CD4-positive, alpha-beta T cell treated with Interleukin-6 for 4 hours (primary cell): ENCODE measurements at regions not wholly inside any gene's neighbourhood (a gene's known extent, or its start where the extent isn't known, plus 50 kb on each side); places are given as distances from the start of the nearest gene placed in this dataset.
"Not testable (repeated sequence)": the region's sequence is repeated elsewhere in the genome, so short reads cannot be mapped to it uniquely, and the experiment has no call there.

ENCODE experiments used
- DNase-seq: peaks from one replicate; pipeline ENCODE4 v3.0.0-alpha.2; 2020; ENCODE audit warnings: mixed read lengths

DNA sequence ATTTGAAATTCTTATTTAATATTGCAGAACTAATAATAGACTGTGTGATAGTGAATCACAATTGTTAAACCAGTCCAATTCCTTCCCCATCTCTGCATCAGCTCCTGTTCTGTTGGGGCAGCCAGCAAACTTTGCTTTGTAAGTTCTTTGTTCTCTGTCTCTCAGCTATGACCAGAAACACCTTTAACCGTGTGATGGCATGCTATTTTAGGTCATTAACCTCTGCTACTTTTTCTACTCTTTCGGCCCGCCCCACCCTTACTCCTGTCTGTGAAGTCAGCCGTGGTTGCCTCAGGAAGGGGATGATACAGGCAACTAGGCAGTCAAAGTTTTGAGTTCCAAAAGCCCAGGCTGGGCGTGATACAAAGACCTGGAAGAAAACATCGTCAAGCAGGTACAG, 51.3 kb upstream of the EGFL6 start:
- no peak for DNase-seq

- DNase-seq, result no peak
Observed at GRCh38 chrX:13515211-13515930, 54.0 kb upstream of the EGFL6 start.

GRCh38 chrX:13511944-13512330, 57.5 kb upstream of the EGFL6 start:
- DNase-seq, result no peak

DNA sequence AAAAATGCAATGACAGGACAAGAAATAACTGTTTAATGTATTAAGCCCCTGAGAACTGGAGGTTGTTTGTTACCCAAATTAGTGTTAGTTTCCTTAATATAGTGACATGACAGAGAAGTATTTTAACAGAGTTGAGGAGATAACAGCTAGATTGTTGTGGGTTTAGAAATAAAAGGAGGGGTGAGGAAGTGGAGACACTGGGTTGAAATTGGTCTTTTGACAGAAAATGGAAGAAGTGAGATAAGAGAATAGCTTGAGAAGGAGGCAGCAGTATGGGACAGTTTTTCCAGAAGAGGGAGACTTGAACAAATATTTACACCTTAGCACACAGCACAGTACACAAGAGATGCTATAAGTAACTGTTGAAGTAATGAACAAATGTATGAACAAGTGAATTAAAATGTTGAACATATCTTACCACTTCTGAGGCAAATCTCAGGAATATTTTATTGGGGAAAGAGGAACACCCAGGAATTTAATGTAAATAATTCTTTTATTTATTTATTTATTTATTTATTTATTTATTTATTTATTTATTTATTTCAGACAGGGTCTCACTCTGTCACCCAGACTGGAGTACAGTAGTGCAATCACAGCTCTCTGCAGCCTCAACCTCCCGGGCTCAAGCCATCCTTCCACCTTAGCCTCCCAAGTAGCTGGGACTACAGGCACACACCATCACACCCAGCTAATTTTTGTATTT, 58.0 kb upstream of the EGFL6 start:
- no peak for DNase-seq

- no peak for DNase-seq
Observed at GRCh38 chrX:13507893-13508292, 61.5 kb upstream of the EGFL6 start.

GRCh38 chrX:13506574-13506973, 62.8 kb upstream of the EGFL6 start:
- DNase-seq, result peak; percentile 64

GRCh38 chrX:13502590-13502989, 66.8 kb upstream of the EGFL6 start:
- DNase-seq, result no peak

DNA sequence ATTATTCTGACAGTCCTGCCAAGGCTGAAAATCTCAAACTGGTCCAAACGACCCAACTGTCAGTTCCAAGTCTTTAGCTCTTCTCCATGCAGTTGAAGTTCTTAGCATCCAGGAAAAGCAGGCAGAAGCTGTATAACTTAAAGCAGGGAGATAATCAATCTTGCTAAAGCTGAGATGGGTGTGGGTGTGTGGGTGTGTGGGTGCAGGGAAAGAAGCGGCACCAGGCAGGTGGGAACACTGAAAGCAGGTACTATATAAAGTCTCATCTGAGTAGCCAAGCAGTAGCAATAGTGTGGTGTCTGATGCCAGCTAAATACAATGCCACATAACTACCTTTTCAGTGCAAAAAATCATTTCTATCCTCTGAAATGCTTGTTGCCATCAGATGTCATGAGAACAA, 69.7 kb upstream of the EGFL6 start:
- DNase-seq, result no peak

DNA sequence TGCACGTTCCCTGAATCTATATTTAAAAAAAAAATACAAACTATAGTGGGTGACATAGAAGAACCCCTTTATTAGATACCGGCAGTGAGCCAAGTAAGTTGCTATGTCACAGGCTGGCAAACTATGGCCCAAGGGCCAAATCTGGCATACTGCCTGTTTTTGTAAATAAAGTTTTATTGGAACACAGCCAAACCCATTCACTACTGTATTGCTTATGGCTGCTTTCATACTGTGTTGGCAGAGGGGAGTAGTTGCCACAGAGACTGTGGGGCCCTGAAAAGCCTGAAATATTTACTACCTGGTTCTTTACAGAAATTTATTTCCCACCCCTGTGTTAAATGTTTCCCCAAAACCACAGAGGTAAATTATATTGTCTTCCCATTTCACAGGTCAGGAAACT, 71.2 kb upstream of the EGFL6 start:
- DNase-seq, result no peak

GRCh38 chrX:13495232-13495631, 74.2 kb upstream of the EGFL6 start:
- DNase-seq, result no peak

- DNase-seq, result no peak
Observed at GRCh38 chrX:13494562-13494961, 74.8 kb upstream of the EGFL6 start.

DNA sequence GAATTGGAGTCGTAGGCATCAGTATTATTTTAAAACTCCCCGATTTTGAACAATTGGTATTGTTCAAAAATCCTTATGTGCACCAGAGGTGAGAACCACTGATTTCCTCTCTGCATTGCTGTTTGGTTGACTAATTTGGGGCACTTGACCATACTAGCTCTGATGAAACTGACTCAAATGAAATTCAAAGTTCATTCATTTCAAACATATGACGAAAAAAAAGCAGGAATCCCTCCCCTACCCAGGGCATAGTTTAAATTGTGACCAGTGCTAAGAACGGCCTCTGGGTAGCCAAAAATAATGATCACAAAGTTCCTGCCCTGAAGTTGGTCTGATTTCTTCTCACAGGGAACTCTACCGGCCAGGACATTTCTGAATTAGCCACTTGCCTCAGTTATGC, 75.7 kb upstream of the EGFL6 start:
- DNase-seq, result no peak

GRCh38 chrX:13492286-13492685, 77.1 kb upstream of the EGFL6 start:
- DNase-seq, result no peak

DNA sequence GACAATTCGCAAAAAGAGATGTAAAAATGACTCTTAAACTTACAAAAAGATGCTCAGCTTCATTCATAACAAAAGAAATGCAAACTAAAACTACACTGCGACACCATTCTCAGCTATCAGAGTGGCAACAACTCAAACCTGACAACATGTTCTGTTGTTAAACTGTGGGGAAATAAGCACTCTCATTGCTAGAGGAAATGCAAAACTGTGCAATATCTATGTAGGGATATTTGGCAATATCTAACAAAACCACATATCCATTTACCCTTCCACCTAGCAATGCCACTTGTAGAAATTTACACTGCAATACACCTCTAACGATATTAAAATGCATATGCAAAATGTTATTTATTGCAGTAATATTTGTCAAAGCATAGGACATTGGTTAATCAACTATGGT, 78.3 kb upstream of the EGFL6 start:
- DNase-seq, result no peak

DNA sequence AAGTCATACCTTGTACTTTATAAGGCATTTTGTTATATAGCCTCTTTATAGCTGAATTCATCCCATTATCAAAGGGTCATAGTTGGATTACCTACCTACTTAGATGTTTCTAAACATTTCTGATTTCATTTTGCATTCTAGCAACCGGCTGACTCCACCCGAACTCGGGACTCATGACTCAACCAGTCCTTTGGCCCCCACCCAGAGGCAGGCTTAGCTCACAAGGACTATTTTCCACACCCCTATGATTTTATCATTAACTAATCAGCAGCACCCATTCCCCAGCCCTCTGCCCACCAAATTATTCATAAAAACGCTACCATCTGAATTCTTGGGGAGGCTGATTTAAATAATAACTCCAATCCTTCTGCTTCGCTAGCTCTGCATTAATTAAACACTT, 79.9 kb upstream of the EGFL6 start:
- DNase-seq, result no peak

DNA sequence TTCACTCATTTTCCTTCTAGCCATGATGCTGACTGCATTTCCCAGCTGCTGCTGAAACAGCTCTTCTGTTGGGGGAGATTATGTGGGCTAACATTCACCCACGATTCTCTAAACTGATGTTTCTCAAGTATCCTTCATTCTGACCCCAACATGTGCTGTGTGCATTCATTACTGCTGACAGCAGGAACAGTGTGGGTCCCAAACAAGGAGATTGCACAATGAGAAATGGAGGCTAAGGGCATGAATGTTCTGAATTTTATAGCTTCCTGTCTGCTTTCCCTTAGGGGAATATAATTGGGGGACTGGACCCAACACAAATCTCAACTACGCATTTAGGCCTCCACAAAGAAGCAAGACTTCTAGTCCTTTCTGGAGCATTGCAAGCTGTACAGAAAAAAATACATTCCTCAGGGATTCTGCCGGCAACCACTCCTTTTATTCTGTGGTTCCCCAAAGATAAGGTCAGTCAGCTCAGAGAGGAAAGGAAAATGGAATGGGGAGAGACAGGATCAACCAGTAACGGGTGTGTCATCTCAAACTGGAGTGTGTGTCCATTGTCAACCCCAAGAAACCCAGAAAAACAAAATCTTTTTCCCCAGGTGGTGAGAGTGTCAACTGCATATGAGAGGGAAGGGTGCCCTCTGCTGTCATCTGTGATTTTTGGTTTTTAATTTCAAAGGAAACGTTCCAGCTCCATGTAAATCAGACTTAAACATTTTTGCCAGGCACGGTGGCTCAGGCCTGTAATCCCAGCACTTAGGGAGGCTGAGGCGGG, 81.5 kb upstream of the EGFL6 start:
- peak; percentile 60 for DNase-seq

- no peak for DNase-seq
Observed at GRCh38 chrX:13485167-13485566, 84.2 kb upstream of the EGFL6 start.

DNA sequence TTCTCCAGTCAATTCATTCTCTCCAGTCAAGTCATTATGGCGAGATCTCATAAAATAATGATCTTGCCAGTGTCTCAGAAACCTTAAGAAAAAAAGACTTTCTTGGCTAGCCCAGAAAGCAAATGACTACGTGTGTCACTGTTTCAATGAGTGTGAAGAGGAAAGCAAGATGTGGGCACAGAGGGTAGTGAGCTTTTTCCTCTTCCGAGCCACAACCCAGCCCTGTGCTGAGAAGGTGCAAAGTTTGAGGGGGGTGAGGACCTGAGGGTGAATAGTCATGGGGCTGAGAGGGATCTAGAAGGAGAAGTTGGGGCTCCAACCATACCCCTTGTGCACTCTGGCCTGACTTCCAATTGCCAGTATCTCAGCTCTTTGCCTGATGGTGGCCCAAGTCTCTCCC, 85.6 kb upstream of the EGFL6 start:
- no peak for DNase-seq

- DNase-seq, result no peak
Observed at GRCh38 chrX:13482746-13483541, 86.5 kb upstream of the EGFL6 start.

DNA sequence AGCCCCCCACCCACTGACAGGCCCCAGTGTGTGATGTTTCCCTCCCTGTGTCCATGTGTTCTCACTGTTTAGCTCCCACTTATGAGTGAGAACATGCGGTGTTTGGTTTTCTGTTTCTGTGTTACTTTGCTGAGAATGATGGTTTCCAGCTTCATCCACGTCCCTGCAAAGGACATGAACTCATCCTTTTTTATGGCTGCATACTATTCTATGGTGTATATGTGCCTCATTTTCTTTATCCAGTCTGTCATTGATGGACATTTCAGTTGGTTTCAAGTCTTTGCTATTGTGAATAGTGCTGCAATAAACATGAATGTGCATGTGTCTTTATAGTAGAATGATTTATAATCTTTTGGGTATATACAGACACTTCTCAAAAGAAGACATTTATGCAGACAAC, 88.6 kb upstream of the EGFL6 start:
- not testable (repeated sequence) for DNase-seq

DNA sequence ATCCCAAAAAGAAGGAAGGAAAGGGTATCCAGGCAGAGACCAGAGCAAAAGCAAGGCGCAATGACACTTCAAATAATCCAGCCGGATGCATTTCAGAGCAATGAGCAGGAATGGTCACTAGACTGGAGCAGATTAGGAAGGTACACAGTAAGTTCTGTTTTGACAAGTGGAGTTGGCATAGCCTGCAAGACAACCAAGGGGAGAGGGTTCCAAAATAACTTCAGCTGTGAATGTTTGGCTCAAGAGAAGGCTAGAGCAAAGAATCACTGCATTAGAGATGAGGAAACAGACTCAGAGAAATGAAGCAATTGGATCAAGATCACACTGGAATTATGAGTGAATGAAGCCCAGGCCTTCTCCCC, 90.0 kb upstream of the EGFL6 start:
- DNase-seq, result no peak

- no peak for DNase-seq
Observed at GRCh38 chrX:13478740-13479451, 90.5 kb upstream of the EGFL6 start.

DNA sequence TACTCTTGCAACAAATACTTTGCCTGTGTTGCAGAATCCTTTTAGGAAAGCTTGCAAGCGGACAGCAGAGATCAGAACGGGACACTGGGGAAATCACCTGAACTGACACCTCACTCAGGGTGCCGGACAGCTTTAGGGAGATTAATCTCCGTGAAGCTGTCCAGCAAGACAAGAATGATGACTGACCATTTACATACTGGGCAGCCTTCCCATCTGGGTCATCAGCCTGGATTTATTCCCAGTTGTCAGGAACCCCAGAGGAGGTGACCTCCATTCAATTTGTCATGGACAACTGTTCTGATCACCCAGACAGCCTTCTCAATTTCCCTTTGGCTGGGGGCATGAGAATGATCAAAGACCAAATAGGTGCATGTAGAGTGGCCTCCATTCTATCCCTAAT, 93.0 kb upstream of the EGFL6 start:
- no peak for DNase-seq
